Body of pancreas (tissue), 4 donors: ENCODE measurements at regions not wholly inside any gene's neighbourhood (a gene's known extent, or its start where the extent isn't known, plus 50 kb on each side); places are given as distances from the start of the nearest gene placed in this dataset.
A peak's percentile ranks its signal among the peaks of the same experiment; 100 is the strongest.

Experiments used
- ATAC-seq: fragments of 150-250 bp; one replicate; pipeline ENCODE4 v1.9.1; 2016
- DNase-seq, 4 donors: peaks; one replicate each; pipeline ENCODE4 v3.0.0-alpha.2; 2019
- H3K27ac ChIP-seq, 4 donors: fragments of 200-600 bp; sonication (generic); 1 replicate in 3 of 4; 2 replicates in 1 of 4; pipeline versions ENCODE4 v1.5.1 to v1.6.1; 2016 to 2019; ENCODE audit warnings: mild to moderate bottlenecking in 1 of 4, mixed read lengths in 1 of 4, moderate library complexity in 1 of 4
- H3K27me3 ChIP-seq, 2 donors: fragments of 200-600 bp; sonication (generic); one replicate each; pipeline ENCODE4 v1.6.0; 2016; ENCODE audit warnings: mild to moderate bottlenecking in 1 of 2
- H3K36me3 ChIP-seq, 2 donors: fragments of 200-600 bp; sonication (generic); replicated peaks in 1 of 2; 2 replicates each; pipeline ENCODE4 v1.5.1; 2016; ENCODE audit warnings: low read depth in 2 of 2; ENCODE audit not compliant: insufficient read depth in 1 of 2
- H3K4me1 ChIP-seq: fragments of 200-600 bp; sonication (generic); one replicate; pipeline ENCODE4 v1.6.0; 2016
- H3K4me3 ChIP-seq, 2 donors: fragments of 200-600 bp; sonication (generic); 1 replicate in 1 of 2; 2 replicates in 1 of 2; pipeline ENCODE4 v1.5.1; 2016 to 2019
- H3K9me3 ChIP-seq, 3 donors: fragments of 200-600 bp; sonication (generic); 1 replicate in 2 of 3; 2 replicates in 1 of 3; pipeline ENCODE4 v1.5.1; 2016
- CTCF ChIP-seq, 7 experiments: fragments of 450-650 bp in 4 of 7; fragments of 200-600 bp in 3 of 7; sonication (generic) in 3 of 7; IDR thresholded peaks; one replicate each; pipeline ENCODE4 v1.5.1; 2016 to 2019; ENCODE audit warnings: antibody characterized with exemption in 7 of 7
- POLR2A ChIP-seq, 3 donors: fragments of 450-650 bp; IDR thresholded peaks; one replicate each; pipeline ENCODE4 v1.6.1; 2016; ENCODE audit warnings: antibody characterized with exemption in 3 of 3, mild to moderate bottlenecking in 2 of 3
- WGBS, 2 donors: methylation state at CpG; one replicate each; pipeline ENCODE4 v1.1.5; 2017; 5-methylcytosine and 5-hydroxymethylcytosine counted together
- intact Hi-C: fragments of 100-400 bp; cut with DNase I; formaldehyde crosslinking; loops from one replicate; pipeline ENCODE4 v1.15.1; 2023

GRCh38 chr4:53674903-53675302 lies 83.6 kb upstream of the LNX1 start:
- 82 to 83% methylated on average over 5 of the region's 5 CpGs for WGBS, 2 donors
- H3K4me1 ChIP-seq: peaks cover 21% of the 10 kb centered on the region
- intact Hi-C loops: no loop called here
- H3K9me3 ChIP-seq: no peaks in the 10 kb centered on the region
- H3K27ac ChIP-seq: no peak overlapping the region
- no peak for TF ChIP-seq CTCF (IDR thresholded peaks at IDR 0.05)
- TF ChIP-seq POLR2A (IDR thresholded peaks at IDR 0.05): no peak
- DNase-seq (no peak), ATAC-seq (no peak)
- H3K27me3 ChIP-seq: no peaks in the 10 kb centered on the region
- no peaks in the 10 kb centered on the region for H3K36me3 ChIP-seq
- H3K4me3 ChIP-seq: no peak overlapping the region

- peaks cover 21% of the 10 kb centered on the region for H3K4me1 ChIP-seq
- no peak for ATAC-seq
- TF ChIP-seq CTCF (IDR thresholded peaks at IDR 0.05): no peak
- TF ChIP-seq POLR2A (IDR thresholded peaks at IDR 0.05): no peak
- no peaks in the 10 kb centered on the region for H3K36me3 ChIP-seq
- H3K27me3 ChIP-seq: no peaks in the 10 kb centered on the region
- H3K27ac ChIP-seq: no peak overlapping the region
- H3K4me3 ChIP-seq: no peak overlapping the region
- intact Hi-C loops: no loop called here
- 70% methylated on average over 2 of the region's 2 CpGs for WGBS, 2 donors
- DNase-seq: no peak
- H3K9me3 ChIP-seq: no peaks in the 10 kb centered on the region
Observed at GRCh38 chr4:53672873-53673272, 81.6 kb upstream of the LNX1 start.

GRCh38 chr4:53671757-53672156 lies 80.5 kb upstream of the LNX1 start:
- intact Hi-C loops: no loop called here
- Histone ChIP-seq H3K36me3 (no peaks in the 10 kb centered on the region), H3K27me3 (no peaks in the 10 kb centered on the region), H3K9me3 (no peaks in the 10 kb centered on the region), H3K27ac (peak overlapping the region in 3 of 4 donors; percentile 15 to 63 (median 22)), H3K4me3 (no peak overlapping the region), H3K4me1 (peaks cover 21% of the 10 kb centered on the region)
- peak; percentile 92 for ATAC-seq
- DNase-seq: peak; percentile 64 to 81 (median 78)
- TF ChIP-seq POLR2A (IDR thresholded peaks at IDR 0.05) (no peak), CTCF (IDR thresholded peaks at IDR 0.05) (no peak)
- 13 to 25% methylated on average over 2 of the region's 2 CpGs for WGBS, 2 donors

- TF ChIP-seq CTCF (IDR thresholded peaks at IDR 0.05): no peak
- H3K27ac ChIP-seq: no peak overlapping the region
- H3K4me3 ChIP-seq: no peak overlapping the region
- intact Hi-C loops: loop anchor here (10.0 kb wide), 1 partner anchor 55 kb away; no protein-coding TSS in a partner anchor
- H3K36me3 ChIP-seq: no peaks in the 10 kb centered on the region
- H3K4me1 ChIP-seq: peaks cover 13% of the 10 kb centered on the region
- H3K9me3 ChIP-seq: no peaks in the 10 kb centered on the region
- DNase-seq: no peak
- H3K27me3 ChIP-seq: no peaks in the 10 kb centered on the region
- WGBS, 2 donors: 33 to 44% methylated on average over 2 of the region's 2 CpGs
- ATAC-seq: no peak
Observed at GRCh38 chr4:53659737-53660136, 68.5 kb upstream of the LNX1 start.

GRCh38 chr4:53659112-53659511 lies 67.8 kb upstream of the LNX1 start:
- H3K27me3 ChIP-seq: no peaks in the 10 kb centered on the region
- WGBS, 2 donors: 81 to 84% methylated on average over 5 of the region's 5 CpGs
- no peak overlapping the region for H3K27ac ChIP-seq
- H3K36me3 ChIP-seq: no peaks in the 10 kb centered on the region
- H3K4me1 ChIP-seq: peaks cover 19% of the 10 kb centered on the region
- no peaks in the 10 kb centered on the region for H3K9me3 ChIP-seq
- H3K4me3 ChIP-seq: no peak overlapping the region
- intact Hi-C loops: loop anchor here (10.0 kb wide), 1 partner anchor 54 kb away; no protein-coding TSS in a partner anchor
- DNase-seq (no peak), ATAC-seq (no peak)
- TF ChIP-seq POLR2A (IDR thresholded peaks at IDR 0.05): no peak
- TF ChIP-seq CTCF (IDR thresholded peaks at IDR 0.05): no peak
